H1 (cell line): ENCODE measurements at regions not wholly inside any gene's neighbourhood (a gene's known extent, or its start where the extent isn't known, plus 50 kb on each side); places are given as distances from the start of the nearest gene placed in this dataset.

Source experiments
- CTCF ChIA-PET: fragments of 300-600 bp; sonication (Branson Sonifier 250); formaldehyde crosslinking; loops from one replicate; lab custom pipeline; 2021; ENCODE audit not compliant: partially characterized antibody; lab: Charles Lee
- POLR2A ChIA-PET: fragments of 300-600 bp; sonication (Branson Sonifier 250); formaldehyde crosslinking; loops from one replicate; lab custom pipeline; 2021; ENCODE audit warnings: inconsistent platforms; ENCODE audit not compliant: partially characterized antibody; lab: Charles Lee
- DNase-seq, 2 experiments: peaks; one replicate each; pipeline versions ENCODE4 v3.0.0 to v3.0.0-alpha.2; 2010 to 2022; ENCODE audit warnings: low spot score in 2 of 2, low read depth in 1 of 2, mixed read lengths in 1 of 2
- FAIRE-seq: peaks from 2 replicates; lab custom pipeline; 2011; peaks lifted over from hg19 to GRCh38; lab: Jason Lieb, UNC
- H2AFZ ChIP-seq: 2 replicates; pipeline ENCODE4 v1.8.1; 2012; ENCODE audit warnings: low read length, inconsistent platforms
- H2AK5ac ChIP-seq: 2 replicates; pipeline ENCODE4 v1.6.1; 2013; ENCODE audit warnings: low read depth, low read length
- H2BK120ac ChIP-seq: replicated peaks from 2 replicates; pipeline ENCODE3; 2013; ENCODE audit warnings: low read depth, low read length, inconsistent platforms
- H2BK12ac ChIP-seq: 2 replicates; pipeline ENCODE4 v1.6.1; 2013; ENCODE audit warnings: low read depth, low read length
- H2BK15ac ChIP-seq: 2 replicates; pipeline ENCODE4 v1.6.1; 2013; ENCODE audit warnings: low read length
- H2BK20ac ChIP-seq: 2 replicates; pipeline ENCODE4 v1.6.1; 2013; ENCODE audit warnings: low read length
- H2BK5ac ChIP-seq: 2 replicates; pipeline ENCODE4 v1.6.1; 2013; ENCODE audit warnings: low read depth, low read length
- H3K14ac ChIP-seq: 2 replicates; pipeline ENCODE4 v1.6.1; 2013; ENCODE audit warnings: inconsistent platforms; ENCODE audit not compliant: insufficient read length
- H3K18ac ChIP-seq: 2 replicates; pipeline ENCODE4 v1.6.1; 2013; ENCODE audit warnings: low read length; ENCODE audit errors: extremely low read depth
- H3K23ac ChIP-seq: 2 replicates; pipeline ENCODE4 v1.6.1; 2013; ENCODE audit warnings: inconsistent platforms; ENCODE audit not compliant: insufficient read length
- H3K23me2 ChIP-seq: 2 replicates; pipeline ENCODE4 v1.6.1; 2013; ENCODE audit warnings: low read depth, low read length
- H3K27ac ChIP-seq: 2 replicates; pipeline ENCODE4 v1.6.1; 2011; ENCODE audit warnings: low read depth, low read length, inconsistent platforms
- H3K27me3 ChIP-seq, 4 experiments: replicated peaks in 1 of 4; 1 replicate in 1 of 4; 2 replicates in 3 of 4; pipeline versions ENCODE4 v1.6.1 to v1.8.1; 2011 to 2013; ENCODE audit warnings: low read length in 3 of 4, mild to moderate bottlenecking in 3 of 4, inconsistent platforms in 2 of 4, mixed read lengths in 2 of 4, moderate library complexity in 1 of 4; ENCODE audit not compliant: control insufficient read depth in 3 of 4, insufficient read depth in 3 of 4; ENCODE audit errors: extremely low read depth in 1 of 4
- H3K36me3 ChIP-seq, 4 experiments: 2 replicates each; pipeline versions ENCODE4 v1.6.1 to v1.8.1; 2011 to 2013; ENCODE audit warnings: mild to moderate bottlenecking in 4 of 4, low read length in 3 of 4, moderate library complexity in 2 of 4, control low read depth in 1 of 4, inconsistent platforms in 1 of 4; ENCODE audit not compliant: insufficient read depth in 4 of 4, control insufficient read depth in 2 of 4
- H3K4ac ChIP-seq: replicated peaks from 2 replicates; pipeline ENCODE3; 2013; ENCODE audit warnings: low read length, low read depth, mixed read lengths, inconsistent platforms; ENCODE audit not compliant: insufficient read length
- H3K4me1 ChIP-seq, 4 experiments: replicated peaks in 1 of 4; 1 replicate in 1 of 4; 2 replicates in 3 of 4; pipeline versions ENCODE4 v1.6.1 to v1.8.1; 2011 to 2013; ENCODE audit warnings: low read length in 3 of 4, inconsistent platforms in 2 of 4, mixed read lengths in 1 of 4; ENCODE audit not compliant: insufficient read depth in 4 of 4, control insufficient read depth in 3 of 4
- H3K4me2 ChIP-seq, 2 experiments: 2 replicates each; pipeline versions ENCODE4 v1.6.1 to v1.8.1; 2011 to 2013; ENCODE audit warnings: low read depth in 2 of 2, low read length in 2 of 2, control low read depth in 1 of 2, inconsistent platforms in 1 of 2, mild to moderate bottlenecking in 1 of 2; ENCODE audit not compliant: insufficient read depth in 1 of 2
- H3K4me3 ChIP-seq, 4 experiments: fragments of 200-600, 300-600 bp in 1 of 4; sonication (generic), shearing (Covaris generic), sonication (Bioruptor Twin) in 1 of 4; 2 replicates each; pipeline versions ENCODE4 v1.5.1 to v1.8.1; 2011 to 2016; ENCODE audit warnings: low read length in 4 of 4, low read depth in 3 of 4, control low read depth in 2 of 4, inconsistent platforms in 2 of 4, mild to moderate bottlenecking in 2 of 4, mixed read lengths in 1 of 4, moderate library complexity in 1 of 4; ENCODE audit not compliant: insufficient read depth in 2 of 4; ENCODE audit errors: extremely low read depth in 1 of 4
- H3K56ac ChIP-seq: replicated peaks from 2 replicates; pipeline ENCODE3; 2013; ENCODE audit warnings: low read depth, mild to moderate bottlenecking, mixed read lengths, low read length, inconsistent platforms; ENCODE audit not compliant: insufficient read length
- H3K79me1 ChIP-seq: 2 replicates; pipeline ENCODE4 v1.6.1; 2013; ENCODE audit warnings: low read depth, low read length, control low read depth
- H3K79me2 ChIP-seq, 2 experiments: 2 replicates each; pipeline versions ENCODE4 v1.6.1 to v1.8.1; 2012 to 2013; ENCODE audit warnings: low read length in 2 of 2, mild to moderate bottlenecking in 2 of 2, inconsistent platforms in 1 of 2; ENCODE audit not compliant: insufficient read depth in 2 of 2, control insufficient read depth in 1 of 2
- H3K9ac ChIP-seq, 4 experiments: replicated peaks in 1 of 4; 1 replicate in 1 of 4; 2 replicates in 3 of 4; pipeline versions ENCODE4 v1.6.1 to v1.8.1; 2011 to 2013; ENCODE audit warnings: low read depth in 3 of 4, low read length in 3 of 4, control low read depth in 2 of 4, mild to moderate bottlenecking in 2 of 4, moderate library complexity in 2 of 4, inconsistent platforms in 1 of 4; ENCODE audit errors: extremely low read depth in 1 of 4
- H3K9me3 ChIP-seq, 2 experiments: 2 replicates each; pipeline versions ENCODE4 v1.6.1 to v1.8.1; 2012 to 2013; ENCODE audit warnings: mild to moderate bottlenecking in 2 of 2, moderate library complexity in 2 of 2, control low read depth in 1 of 2, inconsistent platforms in 1 of 2, low read depth in 1 of 2, low read length in 1 of 2, mixed read lengths in 1 of 2; ENCODE audit not compliant: insufficient read depth in 2 of 2
- H4K20me1 ChIP-seq, 2 experiments: replicated peaks in 1 of 2; 2 replicates each; pipeline versions ENCODE3 to v1.8.1; 2011 to 2013; ENCODE audit warnings: inconsistent platforms in 2 of 2, low read length in 2 of 2, mild to moderate bottlenecking in 1 of 2; ENCODE audit not compliant: insufficient read depth in 2 of 2, control insufficient read depth in 1 of 2
- H4K5ac ChIP-seq: 2 replicates; pipeline ENCODE4 v1.6.1; 2013; ENCODE audit warnings: low read length, low read depth, mixed read lengths, inconsistent platforms; ENCODE audit not compliant: insufficient read length
- H4K8ac ChIP-seq: 2 replicates; pipeline ENCODE4 v1.8.0; 2013; ENCODE audit warnings: mild to moderate bottlenecking, moderate library complexity, low read length, inconsistent platforms; ENCODE audit not compliant: insufficient read depth; ENCODE audit errors: extremely low read depth
- H4K91ac ChIP-seq: replicated peaks from 2 replicates; pipeline ENCODE3; 2013; ENCODE audit warnings: low read length, mixed read lengths, inconsistent platforms; ENCODE audit not compliant: insufficient read length
- ASH2L ChIP-seq: fragments of 200-600, 300-600 bp; sonication (generic); IDR thresholded peaks from one replicate; pipeline ENCODE4 v1.7.1; 2017; ENCODE audit warnings: low read length
- CBX8 ChIP-seq: fragments of 300-800, 300-1000 bp; sonication (generic); IDR thresholded peaks from 2 replicates; pipeline ENCODE4 v1.7.1; 2016; ENCODE audit warnings: low read depth, low read length, borderline replicate concordance
- HDAC2 ChIP-seq, 2 experiments: fragments of 300-600 bp in 1 of 2; sonication (generic) in 1 of 2; IDR thresholded peaks; 2 replicates each; pipeline ENCODE4 v1.6.1; 2011 to 2012; ENCODE audit warnings: low read depth in 2 of 2, low read length in 2 of 2, mild to moderate bottlenecking in 2 of 2, moderate library complexity in 2 of 2, borderline replicate concordance in 1 of 2, inconsistent platforms in 1 of 2
- JUN ChIP-seq: IDR thresholded peaks from 2 replicates; pipeline ENCODE4 v1.6.1; 2011; ENCODE audit warnings: low read depth, mild to moderate bottlenecking, improper control_type of control experiment, low read length
- PHF8 ChIP-seq: fragments of 200-600 bp; sonication (generic); conservative IDR thresholded peaks from 2 replicates; pipeline ENCODE4 v1.7.1; 2012; ENCODE audit warnings: low read depth, mild to moderate bottlenecking, inconsistent platforms, low read length, moderate library complexity
- POLR2AphosphoS5 ChIP-seq: IDR thresholded peaks from 2 replicates; pipeline ENCODE4 v1.6.1; 2011; ENCODE audit warnings: low read depth, low read length
- SIN3A ChIP-seq, 2 experiments: IDR thresholded peaks in 1 of 2; conservative IDR thresholded peaks in 1 of 2; 2 replicates each; pipeline ENCODE4 v1.6.1; 2011 to 2012; ENCODE audit warnings: low read length in 2 of 2, improper control_type of control experiment in 1 of 2, low read depth in 1 of 2, mild to moderate bottlenecking in 1 of 2
- SIRT6 ChIP-seq: IDR thresholded peaks from one replicate; pipeline ENCODE4 v1.7.1; 2012; ENCODE audit warnings: low read length, inconsistent platforms
- SIX5 ChIP-seq: IDR thresholded peaks from 2 replicates; pipeline ENCODE4 v1.6.1; 2011; ENCODE audit warnings: mild to moderate bottlenecking, low read depth, low read length
- SP4 ChIP-seq: IDR thresholded peaks from 2 replicates; pipeline ENCODE4 v1.6.1; 2012; ENCODE audit warnings: low read length, inconsistent platforms
- WGBS, 2 experiments: shearing (Covaris generic) in 1 of 2; methylation state at CpG; one replicate each; pipeline versions ENCODE4 v1.1.6 to v1.1.7; 2013 to 2015; ENCODE audit warnings: low lambda C conversion rate in 2 of 2, mixed read lengths in 2 of 2, inconsistent platforms in 1 of 2, low coverage in 1 of 2, missing lambda C conversion rate in 1 of 2; ENCODE audit not compliant: insufficient replicate concordance in 2 of 2, insufficient coverage in 1 of 2, insufficient read length in 1 of 2; ENCODE audit errors: extremely low coverage in 1 of 2, missing lambda C conversion rate in 1 of 2; 5-methylcytosine and 5-hydroxymethylcytosine counted together
- TF ChIP-seq, protein P1 (sequence below), 3 experiments: IDR thresholded peaks; 1 replicate in 2 of 3; 2 replicates in 1 of 3; pipeline versions ENCODE4 v1.5.1 to v1.6.1; 2011; ENCODE audit warnings: low read length in 3 of 3, mild to moderate bottlenecking in 3 of 3, inconsistent platforms in 2 of 3, low read depth in 1 of 3, moderate library complexity in 1 of 3; ENCODE audit not compliant: insufficient read depth in 1 of 3; ENCODE audit errors: control extremely low read depth in 1 of 3

DNA sequence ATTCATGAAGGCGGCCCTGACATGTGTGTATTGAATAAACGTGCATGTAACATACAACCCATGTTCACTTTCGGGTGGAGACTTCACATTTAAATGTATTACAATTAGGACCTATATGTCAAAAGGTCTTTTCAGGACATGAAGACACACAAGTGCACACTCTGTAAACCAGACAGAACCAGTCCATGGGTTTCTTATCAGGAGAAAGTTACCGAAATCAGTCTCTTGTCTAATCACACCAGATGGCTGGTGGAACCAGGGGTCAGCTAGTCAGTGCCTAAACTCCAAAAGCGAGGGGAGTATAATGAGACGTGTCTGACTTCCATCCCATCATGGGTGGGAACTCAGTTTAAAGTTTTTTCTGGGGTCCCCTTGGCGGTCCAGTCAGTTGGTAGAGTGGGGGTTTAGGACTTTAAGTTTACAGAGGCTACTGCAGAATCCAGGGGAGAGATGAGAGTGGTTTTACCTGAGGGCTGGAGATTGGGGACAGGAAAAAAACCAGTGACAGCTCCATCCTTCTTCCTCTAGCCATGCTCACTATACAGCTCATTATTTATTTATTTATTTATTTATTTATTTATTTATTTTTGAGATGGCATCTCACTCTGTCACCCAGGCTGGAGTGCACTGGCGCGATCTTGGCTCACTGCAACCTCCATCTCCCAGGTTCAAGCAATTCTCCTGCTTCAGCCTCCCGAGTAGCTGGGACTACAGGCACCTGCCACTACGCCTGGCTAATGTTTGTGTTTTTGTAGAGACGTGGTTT lies 251.3 kb upstream of the LYZL1 start:
- Histone ChIP-seq H2AK5ac (no peak overlapping the region), H3K4me3 (no peak overlapping the region), H3K9ac (no peak overlapping the region), H4K8ac (no peak overlapping the region), H3K27me3 (no peaks in the 10 kb centered on the region), H3K27ac (no peak overlapping the region), H2BK5ac (no peak overlapping the region), H3K79me2 (no peaks in the 10 kb centered on the region), H2BK120ac (no peak overlapping the region), H3K9me3 (no peaks in the 10 kb centered on the region; a peak in 1 of 4 replicates), H2BK12ac (no peak overlapping the region), H2BK20ac (no peak overlapping the region), H2AFZ (no peak overlapping the region), H3K4ac (no peak overlapping the region), H3K4me1 (no peaks in the 10 kb centered on the region), H4K20me1 (no peaks in the 10 kb centered on the region), H4K5ac (no peak overlapping the region), H3K23ac (no peak overlapping the region), H3K23me2 (peaks cover 5% of the 10 kb centered on the region; the same call in 1 of the 2 replicates), H4K91ac (no peak overlapping the region), H3K79me1 (no peaks in the 10 kb centered on the region), H3K56ac (no peak overlapping the region), H3K4me2 (no peak overlapping the region), H2BK15ac (no peak overlapping the region), H3K36me3 (no peaks in the 10 kb centered on the region), H3K18ac (no peak overlapping the region), H3K14ac (no peak overlapping the region)
- ChIA-PET POLR2A (no interaction called here), CTCF (interaction anchor here (0.9 to 1.2 kb wide), 2 partner anchors 13 to 82 kb away, joined by 3 to 4 read pairs; no protein-coding TSS in a partner anchor)
- whole genome bisulfite sequencing, 2 experiments, result 92% methylated on average over 12 of the region's 12 CpGs; no CpG with 5 or more reads in 1 of the 2 experiments
- DNase-seq (no peak), FAIRE-seq (no peak)
- TF ChIP-seq SP4 (no peak), HDAC2 (IDR thresholded peaks at IDR 0.05; ENCODE audit: borderline replicate concordance in 1 of 2, low read depth in 2 of 2, low read length in 2 of 2) (no peak), CBX8 (no peak), SIX5 (no peak), PHF8 (no peak), ASH2L (no peak), SIRT6 (no peak), POLR2AphosphoS5 (no peak), JUN (no peak), SIN3A (conservative IDR thresholded peaks at IDR 0.05 in 1 of 2, IDR thresholded peaks at IDR 0.05 in 1 of 2; ENCODE audit: low read depth in 1 of 2, low read length in 2 of 2) (no peak)
- TF ChIP-seq, protein P1, sequence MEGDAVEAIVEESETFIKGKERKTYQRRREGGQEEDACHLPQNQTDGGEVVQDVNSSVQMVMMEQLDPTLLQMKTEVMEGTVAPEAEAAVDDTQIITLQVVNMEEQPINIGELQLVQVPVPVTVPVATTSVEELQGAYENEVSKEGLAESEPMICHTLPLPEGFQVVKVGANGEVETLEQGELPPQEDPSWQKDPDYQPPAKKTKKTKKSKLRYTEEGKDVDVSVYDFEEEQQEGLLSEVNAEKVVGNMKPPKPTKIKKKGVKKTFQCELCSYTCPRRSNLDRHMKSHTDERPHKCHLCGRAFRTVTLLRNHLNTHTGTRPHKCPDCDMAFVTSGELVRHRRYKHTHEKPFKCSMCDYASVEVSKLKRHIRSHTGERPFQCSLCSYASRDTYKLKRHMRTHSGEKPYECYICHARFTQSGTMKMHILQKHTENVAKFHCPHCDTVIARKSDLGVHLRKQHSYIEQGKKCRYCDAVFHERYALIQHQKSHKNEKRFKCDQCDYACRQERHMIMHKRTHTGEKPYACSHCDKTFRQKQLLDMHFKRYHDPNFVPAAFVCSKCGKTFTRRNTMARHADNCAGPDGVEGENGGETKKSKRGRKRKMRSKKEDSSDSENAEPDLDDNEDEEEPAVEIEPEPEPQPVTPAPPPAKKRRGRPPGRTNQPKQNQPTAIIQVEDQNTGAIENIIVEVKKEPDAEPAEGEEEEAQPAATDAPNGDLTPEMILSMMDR (IDR thresholded peaks at IDR 0.05; ENCODE audit: control extremely low read depth in 1 of 3, insufficient read depth in 1 of 3, low read depth in 1 of 3, low read length in 3 of 3), result no peak
